Retina (tissue), 1 donor: ENCODE measurements at regions not wholly inside any gene's neighbourhood (a gene's known extent, or its start where the extent isn't known, plus 50 kb on each side); places are given as distances from the start of the nearest gene placed in this dataset.

Experiments used
- DNase-seq: peaks from one replicate; pipeline ENCODE4 v3.0.0-alpha.2; 2016

- DNase-seq: no peak
Observed at GRCh38 chr12:76256904-76257303, 91.3 kb downstream of the BBS10 start.

GRCh38 chr12:76256321-76256720 lies 91.9 kb downstream of the BBS10 start:
- no peak for DNase-seq

- DNase-seq: no peak
Observed at GRCh38 chr12:76255692-76256091, 92.5 kb downstream of the BBS10 start.

GRCh38 chr12:76255281-76255680 lies 92.9 kb downstream of the BBS10 start:
- no peak for DNase-seq

GRCh38 chr12:76252031-76252430 lies 96.2 kb downstream of the BBS10 start:
- no peak for DNase-seq

GRCh38 chr12:76250256-76250655 lies 98.0 kb downstream of the BBS10 start:
- no peak for DNase-seq

- DNase-seq: no peak
Observed at GRCh38 chr12:76249501-76249900, 98.7 kb downstream of the BBS10 start.

- DNase-seq: no peak
Observed at GRCh38 chr12:76247992-76248391, 100.2 kb downstream of the BBS10 start.

- no peak for DNase-seq
Observed at GRCh38 chr12:76247026-76247646, 101.1 kb downstream of the BBS10 start.

GRCh38 chr12:76246611-76247010 lies 101.6 kb downstream of the BBS10 start:
- DNase-seq: no peak

- DNase-seq: no peak
Observed at GRCh38 chr12:76244300-76244699, 103.9 kb downstream of the BBS10 start.

- no peak for DNase-seq
Observed at GRCh38 chr12:76242813-76243550, 105.2 kb downstream of the BBS10 start.

- no peak for DNase-seq
Observed at GRCh38 chr12:76241371-76241770, 106.8 kb downstream of the BBS10 start.

GRCh38 chr12:76240281-76240680 lies 107.9 kb downstream of the BBS10 start:
- DNase-seq: no peak

- no peak for DNase-seq
Observed at GRCh38 chr12:76238688-76239087, 109.5 kb downstream of the BBS10 start.

- no peak for DNase-seq
Observed at GRCh38 chr12:76237086-76237701, 111.0 kb downstream of the BBS10 start.

GRCh38 chr12:76236640-76237039 lies 111.6 kb downstream of the BBS10 start:
- DNase-seq: no peak

- no peak for DNase-seq
Observed at GRCh38 chr12:76234741-76235140, 113.5 kb downstream of the BBS10 start.

- no peak for DNase-seq
Observed at GRCh38 chr12:76232013-76232412, 116.2 kb downstream of the BBS10 start.

- DNase-seq: no peak
Observed at GRCh38 chr12:76226956-76227355, 121.3 kb downstream of the BBS10 start.

GRCh38 chr12:76226397-76226796 lies 121.8 kb downstream of the BBS10 start:
- DNase-seq: no peak

GRCh38 chr12:76223869-76224268 lies 124.3 kb downstream of the BBS10 start:
- DNase-seq: no peak

GRCh38 chr12:76220980-76221379 lies 127.2 kb downstream of the BBS10 start:
- DNase-seq: no peak

- DNase-seq: no peak
Observed at GRCh38 chr12:76219806-76220205, 128.4 kb downstream of the BBS10 start.
